HAP-1 (cell line): ENCODE measurements at regions not wholly inside any gene's neighbourhood (a gene's known extent, or its start where the extent isn't known, plus 50 kb on each side); places are given as distances from the start of the nearest gene placed in this dataset.
"Not testable (repeated sequence)": the region's sequence is repeated elsewhere in the genome, so short reads cannot be mapped to it uniquely, and the experiment has no call there.

Experiments
- DNase-seq, 2 experiments: peaks; one replicate each; pipeline ENCODE4 v3.0.0-alpha.2; 2016 to 2020; ENCODE audit warnings: low spot score in 2 of 2
- H3K27me3 ChIP-seq: fragments of 250-450 bp; sonication (Bioruptor Pico); 2 replicates; pipeline ENCODE4 v1.5.1; 2020; ENCODE audit warnings: low read depth, mild to moderate bottlenecking, moderate library complexity
- H3K36me3 ChIP-seq: fragments of 250-450 bp; sonication (Bioruptor Pico); replicated peaks from 2 replicates; pipeline ENCODE4 v1.5.1; 2020; ENCODE audit warnings: mild to moderate bottlenecking
- H3K4me1 ChIP-seq: fragments of 250-450 bp; sonication (Bioruptor Pico); 2 replicates; pipeline ENCODE4 v1.5.1; 2020; ENCODE audit warnings: mild to moderate bottlenecking
- H3K4me3 ChIP-seq: fragments of 250-450 bp; sonication (Bioruptor Pico); 2 replicates; pipeline ENCODE4 v1.5.1; 2020; ENCODE audit warnings: mild to moderate bottlenecking, moderate library complexity
- H3K9me3 ChIP-seq: fragments of 250-450 bp; sonication (Bioruptor Pico); 2 replicates; pipeline ENCODE4 v1.5.1; 2020; ENCODE audit warnings: mild to moderate bottlenecking, moderate library complexity
- in situ Hi-C: fragments of 300-500 bp; cut with MboI; formaldehyde crosslinking; loops from 3 replicates; pipeline ENCODE4 v1.14.3; 2020; ENCODE audit warnings: low sequenced_read_pairs, inconsistent platforms, mixed read lengths

DNA sequence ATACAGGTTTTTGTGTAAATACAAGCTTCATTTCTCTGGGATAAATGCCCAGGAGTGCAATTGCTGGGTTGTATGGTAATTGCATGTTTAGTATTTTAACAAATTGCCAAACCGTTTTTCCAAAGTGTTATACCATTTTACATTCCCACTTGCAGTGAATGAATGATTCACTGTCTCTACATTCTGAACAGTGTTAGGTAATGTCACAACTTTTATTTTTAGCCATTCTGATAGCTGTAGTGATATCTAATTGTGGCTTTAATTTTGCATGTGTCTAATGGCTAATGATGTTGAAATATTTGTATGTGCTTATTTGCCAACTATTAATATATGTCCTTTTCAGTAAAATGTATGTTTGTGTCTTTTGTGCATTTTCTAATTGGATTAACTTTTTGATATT is 156.9 kb upstream of the CES5A start:
- no peaks in the 10 kb centered on the region for H3K36me3 ChIP-seq
- H3K4me1 ChIP-seq: no peaks in the 10 kb centered on the region
- H3K4me3 ChIP-seq: no peak overlapping the region
- H3K9me3 ChIP-seq: no peaks in the 10 kb centered on the region
- in situ Hi-C loops: loop anchor here (25.0 kb wide), 1 partner anchor 280 kb away; no protein-coding TSS in a partner anchor
- no peak for DNase-seq
- peaks cover 14% of the 10 kb centered on the region for H3K27me3 ChIP-seq

DNA sequence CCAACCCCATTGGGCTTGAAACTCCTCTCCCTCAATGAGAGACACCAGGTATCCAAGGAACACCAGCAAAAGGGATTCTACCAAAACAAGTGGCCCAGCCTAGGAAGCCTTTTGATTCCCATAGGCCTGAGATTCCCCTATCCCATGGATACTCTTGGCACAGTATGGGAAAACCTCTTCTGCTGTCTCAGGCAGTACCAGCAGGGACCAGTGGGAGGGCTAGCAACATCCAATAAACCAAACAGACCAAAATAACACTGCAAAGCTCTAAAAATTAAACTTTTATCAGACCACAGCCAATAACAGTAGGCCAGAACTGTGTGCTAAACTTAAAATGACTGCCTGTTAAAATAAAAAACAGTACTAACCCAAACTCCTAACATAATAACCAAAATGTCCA is 153.9 kb upstream of the CES5A start:
- H3K36me3 ChIP-seq: no peaks in the 10 kb centered on the region
- H3K9me3 ChIP-seq: no peaks in the 10 kb centered on the region

DNA sequence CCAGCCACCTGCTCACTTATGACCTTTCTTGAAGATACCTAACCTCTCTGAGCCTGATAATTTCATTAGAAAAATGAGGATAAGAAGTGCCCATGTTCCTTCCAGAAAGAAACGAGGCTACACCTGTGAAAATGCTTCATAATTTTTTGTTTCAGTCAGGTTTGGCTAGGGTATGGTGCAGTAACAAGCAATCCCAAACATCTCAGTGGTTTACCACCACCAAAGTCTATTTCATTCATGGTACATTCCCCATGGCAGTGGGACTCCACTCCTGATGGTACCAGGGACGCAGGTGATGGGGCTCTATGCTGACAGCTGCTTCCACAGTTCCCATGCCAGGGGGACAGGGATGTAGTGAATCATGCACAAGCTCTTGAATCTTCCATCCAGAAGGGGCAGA is 147.6 kb upstream of the CES5A start:
- H3K4me1 ChIP-seq: no peaks in the 10 kb centered on the region
- in situ Hi-C loops: no loop called here
- DNase-seq: no peak

More for the DNA sequence above, 153.9 kb upstream of the CES5A start:
- in situ Hi-C loops: loop anchor here (25.0 kb wide), 1 partner anchor 283 kb away; no protein-coding TSS in a partner anchor
- H3K4me1 ChIP-seq: no peaks in the 10 kb centered on the region
- no peak for DNase-seq
- H3K27me3 ChIP-seq: peaks cover 11% of the 10 kb centered on the region
- H3K4me3 ChIP-seq: no peak overlapping the region

DNA sequence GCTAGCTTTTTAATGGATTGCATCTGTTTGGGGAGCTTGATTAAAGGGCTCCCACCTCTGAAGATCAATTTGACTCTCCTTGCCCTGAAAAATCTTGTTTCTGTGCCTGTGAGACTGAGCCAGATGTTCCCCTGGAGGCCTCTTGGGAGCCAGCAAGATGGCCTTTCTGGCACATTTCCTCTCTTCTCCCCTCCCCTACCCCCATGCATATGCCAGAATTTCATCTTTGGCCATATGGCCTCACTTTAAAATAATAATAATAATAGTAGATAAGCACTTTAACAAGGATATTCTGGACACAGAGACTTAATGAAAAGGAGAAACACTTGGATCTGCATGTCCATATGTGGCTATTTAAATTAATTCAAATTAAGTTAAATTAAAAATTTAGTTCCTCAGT is 144.1 kb upstream of the CES5A start:
- H3K9me3 ChIP-seq: no peaks in the 10 kb centered on the region
- in situ Hi-C loops: no loop called here
- no peaks in the 10 kb centered on the region for H3K4me1 ChIP-seq

More for the DNA sequence above, 147.6 kb upstream of the CES5A start:
- H3K27me3 ChIP-seq: no peaks in the 10 kb centered on the region
- no peaks in the 10 kb centered on the region for H3K9me3 ChIP-seq
- H3K36me3 ChIP-seq: no peaks in the 10 kb centered on the region
- H3K4me3 ChIP-seq: no peak overlapping the region

DNA sequence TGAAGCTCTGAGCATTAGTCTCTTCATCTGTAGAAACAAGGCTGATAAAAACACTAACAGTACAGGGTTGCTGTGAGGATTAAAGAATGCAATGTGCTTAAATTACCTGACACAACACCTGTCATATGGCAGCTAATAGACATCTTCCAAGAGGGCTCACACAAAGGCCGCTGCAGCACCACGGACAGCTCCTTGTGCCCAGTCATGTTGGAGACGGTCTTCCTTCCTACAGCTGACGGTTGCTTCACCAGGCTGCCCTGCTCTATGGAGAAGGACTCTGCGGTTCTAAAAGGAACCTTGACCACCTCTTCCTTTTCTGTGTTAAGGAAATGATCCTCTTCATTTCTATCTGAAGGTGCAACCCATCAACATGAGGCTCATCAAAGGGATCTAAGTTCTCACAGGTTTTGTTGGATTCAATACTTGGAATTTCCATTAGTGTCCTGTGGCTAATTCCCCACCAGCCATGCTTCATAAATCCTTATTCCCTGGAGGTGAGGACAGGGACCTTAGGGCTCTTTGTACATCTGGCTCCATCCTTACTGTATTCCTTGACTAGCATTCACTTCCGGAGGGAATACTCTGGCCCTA is 138.9 kb upstream of the CES5A start:
- no peaks in the 10 kb centered on the region for H3K9me3 ChIP-seq
- H3K4me3 ChIP-seq: no peak overlapping the region
- H3K4me1 ChIP-seq: no peaks in the 10 kb centered on the region
- DNase-seq: peak; percentile 18 to 78
- in situ Hi-C loops: no loop called here
- H3K27me3 ChIP-seq: 0 out of 2 replicates have a peak, but pooled peaks cover 2% of the 10 kb centered on the region
- no peaks in the 10 kb centered on the region for H3K36me3 ChIP-seq

More for the DNA sequence above, 144.1 kb upstream of the CES5A start:
- DNase-seq: no peak
- Histone ChIP-seq H3K27me3 (no peaks in the 10 kb centered on the region), H3K36me3 (no peaks in the 10 kb centered on the region), H3K4me3 (no peak overlapping the region)

DNA sequence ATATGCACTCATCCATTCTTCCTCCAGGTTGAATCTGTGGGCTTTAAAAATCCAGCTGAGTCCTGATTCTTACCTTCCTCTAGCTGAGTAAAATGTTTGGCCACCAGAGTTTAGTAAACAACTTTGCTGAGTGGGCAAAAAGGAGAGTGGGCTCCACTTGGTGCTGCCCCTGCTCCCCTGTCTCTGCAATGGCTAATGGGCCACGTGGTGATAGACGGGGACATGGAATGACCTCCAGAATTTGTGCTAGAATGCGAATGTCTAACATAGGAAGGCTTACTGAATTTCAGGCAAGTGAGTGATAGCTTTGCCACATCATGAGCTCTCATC is 137.3 kb upstream of the CES5A start:
- Histone ChIP-seq H3K36me3 (no peaks in the 10 kb centered on the region), H3K4me1 (no peaks in the 10 kb centered on the region), H3K4me3 (no peak overlapping the region), H3K27me3 (0 out of 2 replicates have a peak, but pooled peaks cover 2% of the 10 kb centered on the region), H3K9me3 (no peaks in the 10 kb centered on the region)
- no peak for DNase-seq
- in situ Hi-C loops: no loop called here

DNA sequence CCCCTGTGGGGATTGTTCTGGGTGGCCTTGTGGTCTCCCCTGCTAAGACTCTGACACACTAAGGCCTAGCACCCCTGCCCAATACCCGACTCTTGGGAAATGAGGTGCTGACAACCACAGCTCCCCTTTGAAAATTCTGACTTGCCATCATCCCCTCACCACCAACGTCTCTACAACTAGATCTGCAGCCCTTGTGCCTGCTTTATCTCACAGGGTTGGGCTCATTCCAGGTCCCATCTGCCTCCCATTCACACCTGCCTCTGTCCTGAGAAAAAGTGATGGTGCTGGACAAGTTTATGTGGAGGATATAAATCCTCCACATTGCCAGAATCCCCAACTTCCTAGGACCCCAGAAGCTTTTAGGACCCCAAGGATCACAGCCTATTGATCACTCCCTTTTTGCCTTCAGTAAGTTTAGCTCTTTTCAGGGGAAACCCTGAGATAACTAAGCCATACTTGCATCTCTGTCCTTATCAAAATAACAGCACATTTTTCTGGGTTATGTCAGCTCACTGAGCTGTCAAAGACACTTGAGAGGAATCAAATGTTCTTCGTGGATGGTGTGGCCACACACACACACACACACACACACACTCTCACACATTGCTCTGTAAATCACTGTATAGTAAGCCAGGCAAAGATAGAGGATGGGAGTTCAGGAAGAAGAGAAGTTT is 136.8 kb upstream of the CES5A start:
- no peaks in the 10 kb centered on the region for H3K36me3 ChIP-seq
- DNase-seq: no peak
- no peak overlapping the region for H3K4me3 ChIP-seq
- in situ Hi-C loops: no loop called here
- H3K27me3 ChIP-seq: 0 out of 2 replicates have a peak, but pooled peaks cover 2% of the 10 kb centered on the region
- H3K9me3 ChIP-seq: no peaks in the 10 kb centered on the region
- H3K4me1 ChIP-seq: no peaks in the 10 kb centered on the region

DNA sequence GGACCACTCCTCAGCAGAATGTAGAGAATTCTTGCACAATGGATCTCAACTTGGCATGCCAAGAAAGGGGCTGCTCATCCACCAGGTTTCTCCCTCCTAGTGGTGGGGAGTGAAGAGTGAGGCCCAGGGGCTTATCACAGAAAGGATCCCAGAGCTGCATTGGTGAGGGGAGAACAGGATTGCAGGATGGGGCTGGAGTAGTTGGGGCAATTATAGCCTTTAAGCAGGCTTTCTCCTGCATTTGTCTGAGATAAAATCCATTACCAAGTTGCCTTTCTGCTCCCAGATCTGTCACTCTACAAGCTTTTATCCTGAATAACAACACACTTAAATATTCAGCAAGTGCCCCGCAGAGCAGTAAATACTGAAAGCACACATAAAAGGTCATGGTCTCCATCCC is 130.8 kb upstream of the CES5A start:
- Histone ChIP-seq H3K27me3 (no peaks in the 10 kb centered on the region), H3K36me3 (no peaks in the 10 kb centered on the region), H3K4me3 (no peak overlapping the region), H3K9me3 (no peaks in the 10 kb centered on the region), H3K4me1 (no peaks in the 10 kb centered on the region)
- in situ Hi-C loops: no loop called here
- DNase-seq: no peak

DNA sequence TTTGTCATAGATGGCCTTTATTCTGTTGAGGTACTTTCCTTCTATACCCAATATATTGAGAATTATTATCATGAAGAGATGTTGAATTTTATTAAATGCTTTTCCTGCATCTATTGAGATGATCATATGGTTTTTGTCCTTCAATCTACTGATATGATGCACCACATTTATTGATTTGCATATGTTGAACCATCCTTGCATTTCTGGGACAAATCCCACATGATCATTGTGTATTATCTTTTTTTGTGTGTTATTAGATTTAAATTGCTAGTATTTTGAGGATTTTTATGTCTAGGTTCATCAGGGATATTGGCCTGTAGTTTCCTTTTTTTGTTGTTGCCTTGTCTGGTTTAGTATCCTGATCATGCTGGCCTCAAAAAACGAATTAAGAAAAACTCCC is 124.5 kb upstream of the CES5A start:
- no peak for DNase-seq
- Histone ChIP-seq H3K9me3 (no peaks in the 10 kb centered on the region), H3K4me3 (no peak overlapping the region), H3K36me3 (no peaks in the 10 kb centered on the region), H3K27me3 (no peaks in the 10 kb centered on the region), H3K4me1 (no peaks in the 10 kb centered on the region)
- in situ Hi-C loops: no loop called here

DNA sequence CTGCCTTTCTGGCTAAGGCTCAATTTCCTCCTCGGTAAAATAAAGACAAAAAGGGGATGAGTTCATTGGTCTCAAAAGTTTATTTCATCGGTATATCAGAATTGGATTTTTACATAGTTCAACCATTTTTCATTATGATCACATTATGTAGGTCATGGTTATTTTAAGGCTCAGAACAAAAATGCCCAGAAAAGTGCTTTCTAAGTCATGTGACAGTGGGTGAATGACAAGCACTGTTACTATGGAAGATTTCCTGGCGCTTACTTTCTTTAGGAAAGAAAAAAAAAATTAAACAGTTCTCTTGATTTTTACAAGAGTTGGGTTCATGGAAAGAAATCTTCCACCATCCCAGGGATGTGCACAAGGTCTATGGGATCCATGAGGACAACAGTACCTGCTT is 117.9 kb upstream of the CES5A start:
- Histone ChIP-seq H3K36me3 (no peaks in the 10 kb centered on the region), H3K4me1 (no peaks in the 10 kb centered on the region)
- in situ Hi-C loops: no loop called here

DNA sequence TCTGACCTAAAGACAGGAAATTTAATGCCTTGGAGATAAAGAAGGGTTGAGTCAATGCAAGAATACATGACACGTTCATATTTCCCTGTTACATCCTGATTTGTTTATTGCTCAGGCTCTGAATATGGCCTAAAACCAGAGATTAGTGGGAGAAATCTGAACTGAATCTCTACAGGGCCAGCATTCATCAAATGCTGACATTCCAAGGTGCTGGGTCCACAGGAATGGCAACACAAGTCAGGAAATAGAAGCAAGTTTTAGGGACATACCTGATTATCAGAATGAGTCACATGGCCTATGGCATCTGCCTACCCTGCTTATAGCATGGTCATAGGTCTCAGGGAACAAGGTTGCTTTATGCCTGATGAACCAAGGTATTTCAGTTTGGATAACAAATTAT is 117.4 kb upstream of the CES5A start:
- Histone ChIP-seq H3K4me1 (no peaks in the 10 kb centered on the region), H3K36me3 (no peaks in the 10 kb centered on the region), H3K27me3 (peaks cover 4% of the 10 kb centered on the region; the same call in 1 of the 2 replicates), H3K4me3 (no peak overlapping the region), H3K9me3 (no peaks in the 10 kb centered on the region)
- in situ Hi-C loops: no loop called here
- DNase-seq: no peak

More for the DNA sequence above, 117.9 kb upstream of the CES5A start:
- Histone ChIP-seq H3K4me3 (no peak overlapping the region), H3K9me3 (no peaks in the 10 kb centered on the region), H3K27me3 (peaks cover 4% of the 10 kb centered on the region; the same call in 1 of the 2 replicates)
- DNase-seq: no peak

DNA sequence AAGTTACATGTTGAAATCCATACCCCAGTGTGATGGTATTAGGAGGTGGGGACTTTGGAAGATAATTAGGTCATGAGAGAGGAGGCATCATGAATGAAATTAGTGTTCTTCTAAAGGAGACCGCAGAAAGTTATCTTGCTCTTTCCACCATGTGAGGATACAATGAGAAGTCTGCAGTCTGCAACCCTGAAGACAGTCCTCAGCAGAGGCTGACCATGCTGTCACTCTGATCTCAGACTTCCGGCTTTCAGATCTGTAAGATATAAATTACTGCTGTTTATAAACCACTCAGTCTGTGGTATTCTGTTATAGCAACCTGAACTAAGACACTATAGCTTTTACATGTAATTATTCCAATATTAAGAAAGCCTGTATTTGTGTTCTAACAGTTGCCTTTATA is 116.7 kb upstream of the CES5A start:
- DNase-seq: no peak
- no peaks in the 10 kb centered on the region for H3K9me3 ChIP-seq
- no peak overlapping the region for H3K4me3 ChIP-seq
- H3K36me3 ChIP-seq: no peaks in the 10 kb centered on the region
- H3K4me1 ChIP-seq: no peaks in the 10 kb centered on the region
- peaks cover 4% of the 10 kb centered on the region; the same call in 1 of the 2 replicates for H3K27me3 ChIP-seq
- in situ Hi-C loops: no loop called here

DNA sequence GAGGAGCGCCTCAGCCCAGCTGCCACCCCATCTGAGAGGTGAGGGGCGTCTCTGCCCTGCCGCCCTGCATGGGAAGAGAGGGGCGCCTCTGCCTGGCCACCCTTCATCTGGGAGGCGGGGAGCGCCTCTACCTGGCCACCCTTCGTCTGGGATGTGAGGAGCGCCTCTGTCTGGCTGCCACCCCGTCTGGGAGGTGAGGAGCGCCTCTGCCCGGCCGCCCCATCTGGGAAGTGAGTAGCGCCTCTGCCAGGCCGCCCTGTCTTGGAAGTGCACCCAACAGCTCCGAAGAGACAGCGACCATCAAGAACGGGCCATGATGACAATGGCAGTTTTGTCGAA is 114.4 kb upstream of the CES5A start:
- Histone ChIP-seq H3K9me3 (no peaks in the 10 kb centered on the region; the same call in 1 of the 2 replicates), H3K4me1 (no peaks in the 10 kb centered on the region), H3K27me3 (peaks cover 17% of the 10 kb centered on the region), H3K4me3 (no peak overlapping the region), H3K36me3 (no peaks in the 10 kb centered on the region)
- DNase-seq: no peak
- in situ Hi-C loops: no loop called here

DNA sequence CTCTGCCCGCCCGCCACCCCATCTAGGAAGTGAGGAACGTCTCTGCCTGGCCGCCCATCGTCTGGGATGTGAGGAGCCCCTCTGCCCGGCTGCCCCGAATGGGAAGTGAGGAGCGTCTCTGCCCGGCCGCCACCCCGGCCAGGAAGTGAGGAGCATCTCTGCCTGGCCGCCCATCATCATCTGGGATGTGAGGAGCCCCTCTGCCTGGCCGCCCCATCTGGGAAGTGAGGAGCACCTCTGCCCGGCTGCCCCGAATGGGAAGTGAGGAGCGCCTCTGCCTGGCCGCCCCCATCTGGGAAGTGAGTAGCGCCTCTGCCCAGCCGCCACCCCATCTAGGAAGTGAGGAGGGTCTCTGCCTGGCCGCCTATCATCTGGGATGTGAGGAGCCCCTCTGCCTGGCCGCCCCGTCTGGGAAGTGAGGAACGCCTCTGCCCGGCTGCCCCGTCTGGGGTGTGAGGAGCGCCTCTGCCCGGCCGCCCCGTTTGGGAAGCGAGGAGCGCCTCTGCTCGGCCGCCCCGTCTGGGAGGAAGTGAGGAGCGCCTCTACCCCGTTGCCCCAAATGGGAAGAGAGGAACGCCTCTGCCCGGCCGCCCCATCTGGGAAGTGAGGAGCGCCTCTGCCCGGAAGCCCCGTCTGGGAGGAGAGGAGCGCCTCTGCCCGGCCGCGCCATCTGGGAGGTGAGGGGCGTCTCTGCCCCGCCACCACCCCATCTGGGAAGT is 113.8 kb upstream of the CES5A start:
- H3K36me3 ChIP-seq, DNase-seq, in situ Hi-C loops, H3K9me3 ChIP-seq, H3K4me1 ChIP-seq, H3K4me3 ChIP-seq: not testable (repeated sequence)
- peaks cover 22% of the 10 kb centered on the region for H3K27me3 ChIP-seq
